ENCODE measurements at regions not wholly inside any gene's neighbourhood (a gene's known extent, or its start where the extent isn't known, plus 50 kb on each side); places are given as distances from the start of the nearest gene placed in this dataset.

DNA sequence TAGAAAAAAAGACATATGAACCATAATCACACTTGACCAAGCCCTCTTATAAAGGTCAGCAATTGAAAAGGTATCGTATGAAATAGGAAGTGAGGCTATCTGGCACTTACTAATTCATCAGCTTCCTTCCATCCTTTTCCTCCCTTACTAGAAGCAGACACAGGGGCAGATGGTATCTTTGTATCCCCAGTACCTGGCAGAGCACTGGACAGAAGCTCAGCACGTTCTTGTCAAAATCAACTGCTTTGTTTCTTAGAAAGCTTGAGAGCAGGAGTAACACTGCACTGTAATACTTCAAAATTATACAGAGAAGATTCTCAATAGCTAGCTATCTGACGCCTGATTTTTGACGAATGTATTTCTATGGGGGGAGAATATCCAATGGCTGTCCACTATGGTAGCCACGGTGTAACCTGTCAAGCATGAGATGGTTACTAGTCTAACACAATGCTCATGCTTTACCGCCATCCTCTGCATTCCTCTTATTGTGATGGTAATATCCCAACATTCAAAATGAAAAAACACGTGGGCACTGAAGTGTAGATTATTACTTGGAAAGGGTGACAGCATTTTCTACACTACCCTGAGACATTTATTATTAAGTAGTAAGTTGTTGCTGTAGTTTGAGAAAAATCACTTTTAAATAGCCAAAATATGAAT, 175.6 kb downstream of the SIPA1L2 start:
- dilution Hi-C loops (cut with HindIII; ENCODE audit: low sequenced_read_pairs, unreplicated experiment): no loop called here

More for the DNA sequence above, 175.6 kb downstream of the SIPA1L2 start:
- ATAC-seq (ENCODE audit: low read depth): no peak
- Histone ChIP-seq H2BK5ac (ENCODE audit: low read depth, low read length, poor library complexity, severe bottlenecking) (no peak overlapping the region), H2BK20ac (ENCODE audit: low read depth, low read length) (no peak overlapping the region), H3K27me3 (ENCODE audit: control insufficient read depth, insufficient read depth, low read length) (no peaks in the 10 kb centered on the region), H3K9me1 (ENCODE audit: insufficient read depth, low read length) (no peaks in the 10 kb centered on the region), H2BK120ac (ENCODE audit: low read depth, low read length) (no peak overlapping the region), H2AK9ac (replicated peaks; ENCODE audit: low read depth, low read length, poor library complexity) (no peak overlapping the region), H3K23ac (ENCODE audit: low read depth, low read length) (no peak overlapping the region), H4K20me1 (ENCODE audit: insufficient read depth, low read length) (no peaks in the 10 kb centered on the region), H3K14ac (replicated peaks; ENCODE audit: low read depth, low read length) (no peak overlapping the region), H3K56ac (ENCODE audit: extremely low read depth, insufficient read depth, low read length) (no peak overlapping the region), H2AFZ (replicated peaks; ENCODE audit: low read length, poor library complexity) (no peak overlapping the region), H4K8ac (ENCODE audit: low read depth in 2 of 2, low read length in 2 of 2) (no peak overlapping the region), H3K79me1 (ENCODE audit: low read depth in 1 of 2, low read length in 2 of 2) (no peaks in the 10 kb centered on the region), H3K4me1 (ENCODE audit: control insufficient read depth, insufficient read depth, low read length) (no peaks in the 10 kb centered on the region), H3K9me3 (ENCODE audit: control insufficient read depth, insufficient read depth, low read length) (no peaks in the 10 kb centered on the region), H3K9ac (ENCODE audit: low read depth, low read length) (no peak overlapping the region), H4K91ac (ENCODE audit: insufficient read depth, low read depth, low read length) (no peak overlapping the region), H3K27ac (ENCODE audit: insufficient read depth, low read length) (no peak overlapping the region), H4K5ac (ENCODE audit: low read depth, low read length) (no peak overlapping the region), H2AK5ac (ENCODE audit: low read depth, low read length) (no peak overlapping the region), H3K36me3 (ENCODE audit: control insufficient read depth, insufficient read depth, low read length) (peaks cover 3% of the 10 kb centered on the region; the same call in 1 of the 2 replicates), H3K4me3 (ENCODE audit: insufficient read depth, low read depth, low read length) (no peak overlapping the region), H2BK15ac (ENCODE audit: low read depth, low read length) (no peak overlapping the region), H3K4ac (ENCODE audit: low read depth, low read length) (no peak overlapping the region), H3K4me2 (ENCODE audit: low read depth, low read length) (no peak overlapping the region), H3K18ac (ENCODE audit: low read depth, low read length) (no peak overlapping the region)
- in situ Hi-C loops (cut with MboI; ENCODE audit: low sequenced_read_pairs): no loop called here
- CTCF ChIA-PET: interaction anchor here (0.5 kb wide), 1 partner anchor 171 kb away, joined by 4 read pairs; no protein-coding TSS in a partner anchor
- TF ChIP-seq CEBPB (IDR thresholded peaks at IDR 0.05; ENCODE audit: low read depth, low read length) (no peak), NFE2L2 (IDR thresholded peaks at IDR 0.05; ENCODE audit: low read depth, low read length) (no peak), MAZ (IDR thresholded peaks at IDR 0.05; ENCODE audit: borderline replicate concordance, low read depth, low read length) (no peak), CTCF (conservative IDR thresholded peaks at IDR 0.05; ENCODE audit: low read depth, low read length) (no peak), MXI1 (IDR thresholded peaks at IDR 0.05; ENCODE audit: borderline replicate concordance, low read depth, low read length) (no peak), RAD21 (IDR thresholded peaks at IDR 0.05; ENCODE audit: low read length) (no peak), RFX5 (IDR thresholded peaks at IDR 0.05; ENCODE audit: low read depth, low read length) (no peak), BHLHE40 (IDR thresholded peaks at IDR 0.05; ENCODE audit: low read depth, low read length) (no peak), FOS (IDR thresholded peaks at IDR 0.05; ENCODE audit: low read depth, low read length) (no peak), ELK1 (IDR thresholded peaks at IDR 0.05; ENCODE audit: borderline replicate concordance, low read depth, low read length) (no peak), CHD1 (IDR thresholded peaks at IDR 0.05; ENCODE audit: low read depth, low read length) (no peak), SMC3 (IDR thresholded peaks at IDR 0.05; ENCODE audit: low read depth, low read length) (no peak), MAFK (IDR thresholded peaks at IDR 0.05; ENCODE audit: low read depth, low read length) (no peak), RCOR1 (IDR thresholded peaks at IDR 0.05; ENCODE audit: insufficient replicate concordance, low read length) (no peak), POLR2A (IDR thresholded peaks at IDR 0.05; ENCODE audit: low read depth, low read length) (no peak)
- TF ChIP-seq, protein P1, sequence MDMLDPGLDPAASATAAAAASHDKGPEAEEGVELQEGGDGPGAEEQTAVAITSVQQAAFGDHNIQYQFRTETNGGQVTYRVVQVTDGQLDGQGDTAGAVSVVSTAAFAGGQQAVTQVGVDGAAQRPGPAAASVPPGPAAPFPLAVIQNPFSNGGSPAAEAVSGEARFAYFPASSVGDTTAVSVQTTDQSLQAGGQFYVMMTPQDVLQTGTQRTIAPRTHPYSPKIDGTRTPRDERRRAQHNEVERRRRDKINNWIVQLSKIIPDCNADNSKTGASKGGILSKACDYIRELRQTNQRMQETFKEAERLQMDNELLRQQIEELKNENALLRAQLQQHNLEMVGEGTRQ (IDR thresholded peaks at IDR 0.05; ENCODE audit: low read depth, low read length): no peak
- POLR2A ChIA-PET (ENCODE audit: unreplicated experiment): no interaction called here
- WGBS, 2 experiments (ENCODE audit: extremely low coverage in 2 of 2, insufficient read length in 1 of 2): no CpG with 5 or more reads among the region's 7 CpGs
- DNase-seq: no peak
- no TSS peak for BruUV-seq (replicated peaks)
- intact Hi-C loops (cut with micrococcal nuclease): no loop called here

Measured in IMR-90 (cell line).